UCSD-AML1 (cell line): ENCODE measurements at regions not wholly inside any gene's neighbourhood (a gene's known extent, or its start where the extent isn't known, plus 50 kb on each side); places are given as distances from the start of the nearest gene placed in this dataset.
"Not testable (repeated sequence)": the region's sequence is repeated elsewhere in the genome, so short reads cannot be mapped to it uniquely, and the experiment has no call there.

Source experiments
- DNase-seq: peaks from one replicate; lab custom pipeline; 2025; ENCODE audit not compliant: unreplicated experiment; lab: John Stamatoyannopoulos, UW

GRCh38 chr4:114226968-114227760 lies 247.7 kb upstream of the ARSJ start:
- DNase-seq, result no peak

GRCh38 chr4:114229706-114230105 lies 250.3 kb upstream of the ARSJ start:
- DNase-seq, result no peak

- no peak for DNase-seq
Measured at GRCh38 chr4:114236171-114236769, 256.8 kb upstream of the ARSJ start.

GRCh38 chr4:114237997-114238396 lies 258.6 kb upstream of the ARSJ start:
- no peak for DNase-seq

DNA sequence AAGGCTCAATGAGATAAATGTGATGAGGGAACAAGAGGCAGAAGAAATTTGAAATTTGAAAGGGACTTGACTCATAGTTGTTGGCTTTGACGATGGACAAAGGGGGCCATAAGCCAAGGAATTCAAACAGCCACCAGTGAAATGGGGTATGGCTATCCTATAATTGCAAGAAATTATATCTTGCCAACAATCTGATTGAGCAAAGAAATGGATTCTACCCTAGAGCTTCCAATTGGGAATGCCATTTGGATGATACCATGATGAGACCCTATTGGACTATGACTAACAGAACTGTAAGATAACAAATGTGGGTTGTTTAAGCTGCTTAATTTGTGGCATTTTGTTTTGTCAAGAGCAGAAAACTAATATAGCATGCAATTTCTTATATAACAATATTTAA lies 270.1 kb upstream of the ARSJ start:
- no peak for DNase-seq

DNA sequence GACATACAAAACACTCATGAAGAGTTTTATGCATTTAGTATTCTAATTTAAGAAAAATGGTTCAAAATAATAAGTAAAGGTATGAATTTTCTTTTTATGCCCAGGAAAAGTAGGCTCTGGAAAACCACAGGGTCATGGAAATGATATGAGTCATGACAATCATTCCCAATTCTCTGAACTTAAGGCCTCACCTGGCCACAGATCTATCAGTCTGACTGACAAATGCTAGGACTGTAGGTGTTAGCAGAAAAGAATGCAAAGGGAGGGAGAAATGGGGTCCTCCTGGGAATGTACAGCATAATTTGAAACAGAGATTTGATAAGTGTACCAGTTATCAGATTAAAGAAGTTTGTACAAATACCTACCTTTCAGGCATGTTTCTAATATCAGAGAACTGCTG lies 270.5 kb upstream of the ARSJ start:
- no peak for DNase-seq

DNA sequence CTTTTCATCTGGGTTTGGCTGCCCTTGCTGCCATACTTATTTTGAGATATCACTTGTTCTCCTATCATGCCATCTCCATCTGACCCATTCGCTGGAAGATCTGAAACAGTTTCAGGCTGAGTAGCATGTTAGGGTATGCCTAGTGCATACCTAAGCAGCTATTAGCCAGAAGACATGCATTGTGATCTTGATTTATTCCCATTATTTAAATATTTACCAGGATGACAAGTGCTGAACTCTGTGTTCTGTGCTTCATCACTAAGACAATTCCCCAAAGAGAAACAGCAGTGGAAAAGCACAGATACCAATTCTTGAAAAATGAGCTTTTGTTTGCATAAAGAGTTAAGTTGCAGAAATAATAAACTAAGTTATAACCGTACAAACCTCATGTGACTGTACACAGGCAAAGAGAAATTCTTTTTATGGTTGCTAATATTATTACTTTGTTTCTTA lies 271.0 kb upstream of the ARSJ start:
- DNase-seq, result no peak

- no peak for DNase-seq
Measured at GRCh38 chr4:114251020-114251419, 271.6 kb upstream of the ARSJ start.

GRCh38 chr4:114252499-114252898 lies 273.1 kb upstream of the ARSJ start:
- DNase-seq, result no peak

DNA sequence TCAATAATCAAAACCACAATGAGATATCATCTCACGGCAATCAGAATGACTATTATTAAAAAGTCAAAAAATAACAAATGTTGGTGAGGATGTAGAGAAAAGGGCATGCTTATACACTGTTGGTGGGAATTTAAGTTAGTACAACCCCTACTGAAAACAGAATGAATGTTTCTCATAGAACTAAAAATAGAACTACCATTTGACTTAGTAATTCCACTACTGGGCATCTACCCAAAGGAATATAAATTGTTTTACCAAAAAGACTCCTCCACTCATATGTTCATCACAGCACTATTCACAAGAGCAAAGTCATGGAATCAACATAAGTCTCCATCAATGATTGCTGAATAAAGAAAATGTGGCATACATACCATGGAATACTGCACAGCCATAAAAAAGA lies 278.1 kb upstream of the ARSJ start:
- no peak for DNase-seq

- DNase-seq, result not testable (repeated sequence)
Measured at GRCh38 chr4:114262421-114262820, 283.0 kb upstream of the ARSJ start.

- no peak for DNase-seq
Measured at GRCh38 chr4:114263233-114263632, 283.8 kb upstream of the ARSJ start.

DNA sequence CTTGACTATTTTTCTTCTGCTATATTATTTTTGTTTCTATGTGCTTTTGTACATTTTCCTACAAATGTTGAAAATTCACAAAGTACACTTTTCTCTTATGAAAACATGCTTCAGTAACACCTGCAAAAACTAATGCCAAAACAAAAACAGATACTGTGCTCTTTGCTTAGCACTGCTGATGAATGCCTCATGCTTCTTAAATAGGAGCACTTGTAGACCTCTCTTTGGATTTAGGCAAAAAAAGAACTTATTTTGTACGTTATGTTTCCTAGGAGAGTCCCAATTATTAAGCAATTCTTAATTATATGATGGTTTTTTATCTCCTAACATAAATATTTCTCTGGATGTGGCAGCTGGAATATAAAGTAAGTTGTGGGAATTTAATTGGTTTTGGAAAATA lies 285.0 kb upstream of the ARSJ start:
- DNase-seq, result no peak

- no peak for DNase-seq
Measured at GRCh38 chr4:114264877-114265291, 285.4 kb upstream of the ARSJ start.

DNA sequence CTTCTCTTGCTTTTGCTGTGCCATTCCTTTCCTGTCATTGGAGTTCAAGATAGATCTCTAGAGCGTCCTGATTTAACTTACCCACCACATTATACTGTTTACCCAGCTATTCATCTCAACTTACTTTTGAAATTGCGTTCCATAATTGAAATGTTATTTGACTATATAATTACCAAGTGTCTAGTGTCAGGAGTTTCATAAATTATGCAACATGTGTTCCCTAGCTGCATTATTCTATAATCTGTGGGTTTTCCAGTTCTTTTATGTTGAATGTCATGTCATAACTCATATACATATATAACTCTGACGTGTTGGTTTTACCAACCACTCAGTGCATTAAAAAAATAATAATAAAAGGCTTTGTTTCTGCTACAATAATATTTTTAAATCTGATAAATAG lies 285.9 kb upstream of the ARSJ start:
- DNase-seq, result no peak

GRCh38 chr4:114267976-114268375 lies 288.5 kb upstream of the ARSJ start:
- DNase-seq, result no peak

DNA sequence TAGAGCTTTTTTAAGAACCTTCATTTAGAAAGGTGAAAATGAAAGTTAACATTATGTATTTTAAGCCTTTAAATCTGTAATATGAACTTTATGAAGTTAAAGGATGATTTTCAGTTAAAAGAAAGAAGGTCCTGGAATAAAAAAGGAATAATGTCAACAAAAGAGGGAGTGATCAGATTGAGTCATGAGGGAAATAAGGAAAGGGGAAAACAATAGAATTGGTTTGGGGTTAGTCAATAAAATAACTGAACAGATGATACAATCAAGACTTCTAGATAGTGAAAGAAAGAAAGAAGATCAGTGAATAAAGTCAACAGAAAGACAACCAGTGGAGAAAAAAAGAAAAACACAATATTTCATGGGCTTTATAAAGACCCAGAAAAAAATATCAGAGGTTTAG lies 291.6 kb upstream of the ARSJ start:
- no peak for DNase-seq

DNA sequence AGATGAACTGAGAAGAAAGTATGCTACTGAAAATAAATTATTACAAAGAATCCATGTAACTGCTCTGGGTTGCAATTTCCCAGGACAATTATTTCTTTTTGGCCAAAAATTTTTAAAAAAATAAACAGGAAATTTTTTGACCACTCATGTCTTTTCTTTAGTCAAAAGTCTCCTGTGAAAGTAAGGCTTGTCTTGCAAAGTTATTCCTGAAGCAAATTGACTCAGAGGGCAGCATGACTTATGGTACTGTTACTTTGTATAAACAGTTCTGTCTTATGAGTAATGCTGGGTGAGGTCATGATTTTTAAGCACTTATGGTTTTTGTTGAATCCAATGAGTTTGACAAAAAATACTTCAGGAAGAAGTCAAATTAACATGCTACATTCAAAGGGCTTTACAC lies 292.8 kb upstream of the ARSJ start:
- DNase-seq, result no peak

GRCh38 chr4:114273238-114273637 lies 293.8 kb upstream of the ARSJ start:
- DNase-seq, result no peak

- DNase-seq, result no peak
Measured at GRCh38 chr4:114277690-114278089, 298.2 kb upstream of the ARSJ start.

DNA sequence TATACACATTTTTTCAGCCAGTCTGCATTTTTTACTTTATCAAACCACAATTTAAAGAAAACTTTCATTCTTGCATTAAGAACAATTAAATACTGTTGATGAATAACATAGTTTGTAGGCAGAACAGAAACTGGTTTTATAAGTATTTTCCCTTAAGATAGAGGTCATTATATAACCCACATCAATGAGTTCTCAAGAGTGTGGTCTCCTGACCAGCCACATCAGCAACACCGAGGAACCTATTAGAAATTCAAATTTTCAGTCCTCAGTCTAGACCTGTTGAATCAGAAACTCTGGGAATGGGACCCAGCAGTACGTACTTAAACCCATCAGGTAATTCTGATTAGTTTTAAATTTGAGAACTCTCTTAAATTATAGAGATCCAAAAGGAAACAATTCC lies 299.6 kb upstream of the ARSJ start:
- no peak for DNase-seq

DNA sequence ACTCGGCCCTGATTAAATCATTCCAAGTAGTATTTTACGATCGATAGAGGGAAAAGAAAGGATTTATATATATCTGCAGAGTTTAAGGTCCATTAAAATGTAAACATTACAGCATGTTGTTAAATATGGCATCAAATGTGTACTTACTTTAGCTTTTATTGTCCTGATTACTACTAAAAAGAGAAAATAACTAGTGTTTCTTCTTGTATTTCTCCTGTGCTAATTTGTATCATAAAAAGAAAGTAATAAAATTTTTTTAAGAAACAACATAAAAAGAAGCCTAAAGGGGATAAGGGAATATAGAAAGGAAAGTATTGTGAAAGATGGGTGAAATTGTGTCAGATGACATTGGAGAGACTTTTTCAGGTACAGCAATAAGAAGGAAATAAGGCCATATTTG lies 300.3 kb upstream of the ARSJ start:
- DNase-seq, result no peak

GRCh38 chr4:114280645-114281044 lies 301.2 kb upstream of the ARSJ start:
- DNase-seq, result no peak
